SKM-1 (cell line): ENCODE measurements at regions not wholly inside any gene's neighbourhood (a gene's known extent, or its start where the extent isn't known, plus 50 kb on each side); places are given as distances from the start of the nearest gene placed in this dataset.
"Not testable (repeated sequence)": the region's sequence is repeated elsewhere in the genome, so short reads cannot be mapped to it uniquely, and the experiment has no call there.

Experiments
- DNase-seq: peaks from one replicate; lab custom pipeline; 2025; ENCODE audit not compliant: unreplicated experiment; lab: John Stamatoyannopoulos, UW

- DNase-seq, result no peak
These were observed 59.2 kb downstream of the IL12A start for GRCh38 chr3:160047876-160048275.

- DNase-seq, result no peak
These were observed 60.4 kb downstream of the IL12A start for GRCh38 chr3:160049038-160049437.

- no peak for DNase-seq
These were observed 60.9 kb downstream of the IL12A start for GRCh38 chr3:160049565-160049964.

- DNase-seq, result no peak
These were observed 61.4 kb downstream of the IL12A start for GRCh38 chr3:160049988-160050387.

- DNase-seq, result no peak
These were observed 63.9 kb downstream of the IL12A start for GRCh38 chr3:160052385-160053047.

- no peak for DNase-seq
These were observed 64.4 kb downstream of the IL12A start for GRCh38 chr3:160053048-160053391.

- not testable (repeated sequence) for DNase-seq
These were observed 66.2 kb downstream of the IL12A start for GRCh38 chr3:160054862-160055261.

- DNase-seq, result no peak
These were observed 67.0 kb downstream of the IL12A start for GRCh38 chr3:160055659-160056058.

GRCh38 chr3:160057331-160057730 is 68.7 kb downstream of the IL12A start:
- DNase-seq, result no peak

- DNase-seq, result no peak
These were observed 71.9 kb downstream of the IL12A start for GRCh38 chr3:160060409-160061027.

- no peak for DNase-seq
These were observed 72.9 kb downstream of the IL12A start for GRCh38 chr3:160061525-160061924.

GRCh38 chr3:160065282-160065681 is 76.6 kb downstream of the IL12A start:
- no peak for DNase-seq

GRCh38 chr3:160065786-160066185 is 77.2 kb downstream of the IL12A start:
- DNase-seq, result no peak

GRCh38 chr3:160069986-160070385 is 81.4 kb downstream of the IL12A start:
- DNase-seq, result no peak

GRCh38 chr3:160076519-160076918 is 87.9 kb downstream of the IL12A start:
- DNase-seq, result no peak

- no peak for DNase-seq
These were observed 89.9 kb downstream of the IL12A start for GRCh38 chr3:160078533-160078932.

- DNase-seq, result no peak
These were observed 93.4 kb downstream of the IL12A start for GRCh38 chr3:160081958-160082533.

- no peak for DNase-seq
These were observed 96.4 kb downstream of the IL12A start for GRCh38 chr3:160084998-160085397.

- DNase-seq, result no peak
These were observed 100.0 kb downstream of the IL12A start for GRCh38 chr3:160088492-160089137.

- no peak for DNase-seq
These were observed 102.0 kb downstream of the IL12A start for GRCh38 chr3:160090653-160091052.

- no peak for DNase-seq
These were observed 102.8 kb downstream of the IL12A start for GRCh38 chr3:160091441-160091840.

GRCh38 chr3:160092760-160093159 is 104.1 kb downstream of the IL12A start:
- DNase-seq, result no peak
